Thoracic aorta (tissue), 2 donors: ENCODE measurements at regions not wholly inside any gene's neighbourhood (a gene's known extent, or its start where the extent isn't known, plus 50 kb on each side); places are given as distances from the start of the nearest gene placed in this dataset.

Experiments used
- ATAC-seq: fragments of 150-250 bp; one replicate; pipeline ENCODE4 v1.8.0; 2017; ENCODE audit warnings: low read depth; ENCODE audit not compliant: insufficient number of reproducible peaks, low FRiP score
- DNase-seq: peaks from one replicate; pipeline ENCODE4 v3.0.0-alpha.2; 2020; ENCODE audit warnings: low spot score
- H3K27ac ChIP-seq, 2 donors: fragments of 200-600 bp; sonication (generic); 1 replicate in 1 of 2; 2 replicates in 1 of 2; pipeline ENCODE4 v1.5.1; 2016; ENCODE audit warnings: mild to moderate bottlenecking in 2 of 2, moderate library complexity in 2 of 2
- H3K27me3 ChIP-seq: fragments of 200-600 bp; sonication (generic); replicated peaks from 2 replicates; pipeline ENCODE4 v1.6.0; 2016; ENCODE audit warnings: mild to moderate bottlenecking; ENCODE audit not compliant: insufficient read depth
- H3K36me3 ChIP-seq: fragments of 200-600 bp; sonication (generic); one replicate; pipeline ENCODE4 v1.5.1; 2016
- H3K4me1 ChIP-seq, 2 donors: fragments of 200-600 bp; sonication (generic); 1 replicate in 1 of 2; 2 replicates in 1 of 2; pipeline versions ENCODE4 v1.5.1 to v1.6.0; 2016; ENCODE audit warnings: low read depth in 2 of 2, mild to moderate bottlenecking in 1 of 2; ENCODE audit not compliant: control insufficient read depth in 1 of 2
- H3K4me3 ChIP-seq: fragments of 200-600 bp; sonication (generic); 2 replicates; pipeline ENCODE4 v1.5.1; 2016; ENCODE audit warnings: mild to moderate bottlenecking
- H3K9me3 ChIP-seq: fragments of 200-600 bp; sonication (generic); 2 replicates; pipeline ENCODE4 v1.5.1; 2016
- TF ChIP-seq, protein P1 (sequence below): fragments of 200-600 bp; sonication (generic); IDR thresholded peaks from one replicate; pipeline ENCODE4 v1.5.1; 2019; ENCODE audit warnings: antibody characterized with exemption

- DNase-seq (no peak), ATAC-seq (no peak)
- TF ChIP-seq, protein P1, sequence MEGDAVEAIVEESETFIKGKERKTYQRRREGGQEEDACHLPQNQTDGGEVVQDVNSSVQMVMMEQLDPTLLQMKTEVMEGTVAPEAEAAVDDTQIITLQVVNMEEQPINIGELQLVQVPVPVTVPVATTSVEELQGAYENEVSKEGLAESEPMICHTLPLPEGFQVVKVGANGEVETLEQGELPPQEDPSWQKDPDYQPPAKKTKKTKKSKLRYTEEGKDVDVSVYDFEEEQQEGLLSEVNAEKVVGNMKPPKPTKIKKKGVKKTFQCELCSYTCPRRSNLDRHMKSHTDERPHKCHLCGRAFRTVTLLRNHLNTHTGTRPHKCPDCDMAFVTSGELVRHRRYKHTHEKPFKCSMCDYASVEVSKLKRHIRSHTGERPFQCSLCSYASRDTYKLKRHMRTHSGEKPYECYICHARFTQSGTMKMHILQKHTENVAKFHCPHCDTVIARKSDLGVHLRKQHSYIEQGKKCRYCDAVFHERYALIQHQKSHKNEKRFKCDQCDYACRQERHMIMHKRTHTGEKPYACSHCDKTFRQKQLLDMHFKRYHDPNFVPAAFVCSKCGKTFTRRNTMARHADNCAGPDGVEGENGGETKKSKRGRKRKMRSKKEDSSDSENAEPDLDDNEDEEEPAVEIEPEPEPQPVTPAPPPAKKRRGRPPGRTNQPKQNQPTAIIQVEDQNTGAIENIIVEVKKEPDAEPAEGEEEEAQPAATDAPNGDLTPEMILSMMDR, result no peak
- Histone ChIP-seq H3K36me3 (no peaks in the 10 kb centered on the region), H3K4me1 (no peaks in the 10 kb centered on the region), H3K27me3 (no peaks in the 10 kb centered on the region), H3K4me3 (no peak overlapping the region), H3K27ac (no peak overlapping the region), H3K9me3 (no peaks in the 10 kb centered on the region)
These were observed 59.6 kb upstream of the ZNF608 start for GRCh38 chr5:124806026-124806372.

DNA sequence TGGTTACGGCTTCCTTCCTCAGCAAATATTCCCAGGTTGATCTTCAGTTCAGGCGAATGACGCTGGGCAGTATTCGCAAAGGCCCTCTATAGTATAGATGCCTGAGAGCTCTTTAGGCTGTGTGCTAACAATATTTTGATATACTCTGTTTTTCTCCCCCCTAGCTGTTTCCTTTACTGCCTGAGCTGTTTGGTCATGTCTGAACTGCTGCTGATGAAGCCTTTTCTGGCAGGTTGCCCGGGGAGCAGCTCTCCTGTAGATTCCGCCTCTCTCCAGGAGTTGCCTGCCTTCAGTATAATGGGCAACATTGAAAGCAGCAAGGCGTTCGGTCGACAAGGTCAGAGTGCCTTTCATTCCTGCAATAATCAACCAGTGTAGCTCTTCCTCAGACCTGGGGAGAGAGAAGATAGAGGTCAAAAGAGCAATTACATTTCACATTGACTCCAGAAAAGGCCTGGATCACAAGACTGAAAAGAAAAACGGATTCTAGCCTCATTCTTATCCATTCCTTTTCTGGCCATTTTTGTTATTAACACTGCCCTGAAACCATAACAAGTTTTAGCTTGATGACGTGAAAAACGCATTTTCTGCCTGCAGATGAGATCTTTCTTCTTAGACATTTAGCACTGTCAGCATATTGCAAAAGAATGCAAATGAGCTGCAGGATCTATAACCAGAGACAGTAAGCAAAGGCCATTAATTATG is 60.1 kb upstream of the ZNF608 start:
- TF ChIP-seq, protein P1, result no peak
- Histone ChIP-seq H3K36me3 (no peaks in the 10 kb centered on the region), H3K27ac (no peak overlapping the region), H3K4me1 (no peaks in the 10 kb centered on the region), H3K9me3 (no peaks in the 10 kb centered on the region), H3K27me3 (no peaks in the 10 kb centered on the region), H3K4me3 (no peak overlapping the region)
- no peak for ATAC-seq
- DNase-seq, result no peak

DNA sequence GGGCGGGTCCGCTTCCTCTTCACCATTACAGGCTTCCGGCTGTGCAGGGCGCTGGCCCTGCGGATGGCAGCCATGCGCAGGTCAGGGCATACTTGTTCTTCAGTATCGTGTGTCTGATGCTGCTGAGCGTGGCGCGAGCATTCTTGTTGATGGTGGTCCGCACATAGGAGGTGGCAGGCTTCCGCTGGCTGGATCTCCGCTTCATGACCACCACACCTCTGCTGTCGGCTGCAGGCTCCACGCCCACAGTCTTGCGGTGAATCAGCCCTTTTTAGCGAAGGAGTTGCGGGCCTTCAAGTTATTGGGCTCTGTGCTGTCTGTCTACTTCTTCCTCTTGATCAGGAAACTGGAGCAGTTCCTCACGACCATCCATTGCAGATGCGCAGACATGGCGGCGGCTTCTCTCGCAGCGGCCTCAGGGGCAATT is 62.4 kb upstream of the ZNF608 start:
- no peaks in the 10 kb centered on the region for H3K9me3 ChIP-seq
- H3K27ac ChIP-seq, result no peak overlapping the region
- no peak for DNase-seq
- H3K27me3 ChIP-seq, result no peaks in the 10 kb centered on the region
- TF ChIP-seq, protein P1, result no peak
- no peaks in the 10 kb centered on the region for H3K36me3 ChIP-seq
- H3K4me1 ChIP-seq, result no peaks in the 10 kb centered on the region
- H3K4me3 ChIP-seq, result no peak overlapping the region
- no peak for ATAC-seq

GRCh38 chr5:124810396-124811006 is 64.1 kb upstream of the ZNF608 start:
- Histone ChIP-seq H3K9me3 (no peaks in the 10 kb centered on the region), H3K4me3 (no peak overlapping the region), H3K36me3 (no peaks in the 10 kb centered on the region), H3K27me3 (no peaks in the 10 kb centered on the region), H3K4me1 (no peaks in the 10 kb centered on the region), H3K27ac (no peak overlapping the region)
- no peak for DNase-seq
- no peak for ATAC-seq
- TF ChIP-seq, protein P1, result no peak

GRCh38 chr5:124812771-124813358 is 66.4 kb upstream of the ZNF608 start:
- H3K27me3 ChIP-seq, result no peaks in the 10 kb centered on the region
- no peak overlapping the region for H3K4me3 ChIP-seq
- no peaks in the 10 kb centered on the region for H3K4me1 ChIP-seq
- TF ChIP-seq, protein P1, result no peak
- no peaks in the 10 kb centered on the region for H3K9me3 ChIP-seq
- ATAC-seq (no peak), DNase-seq (no peak)
- no peak overlapping the region for H3K27ac ChIP-seq
- no peaks in the 10 kb centered on the region for H3K36me3 ChIP-seq
